ENCODE measurements at regions not wholly inside any gene's neighbourhood (a gene's known extent, or its start where the extent isn't known, plus 50 kb on each side); places are given as distances from the start of the nearest gene placed in this dataset.

GRCh38 chr6:74333406-74333805, 637.4 kb downstream of the CD109 start:
- TF ChIP-seq CTCF (IDR thresholded peaks at IDR 0.05) (no peak), EP300 (IDR thresholded peaks at IDR 0.05) (no peak)

All from stomach (tissue), 4 donors.